ENCODE measurements at regions not wholly inside any gene's neighbourhood (a gene's known extent, or its start where the extent isn't known, plus 50 kb on each side); places are given as distances from the start of the nearest gene placed in this dataset.

DNA sequence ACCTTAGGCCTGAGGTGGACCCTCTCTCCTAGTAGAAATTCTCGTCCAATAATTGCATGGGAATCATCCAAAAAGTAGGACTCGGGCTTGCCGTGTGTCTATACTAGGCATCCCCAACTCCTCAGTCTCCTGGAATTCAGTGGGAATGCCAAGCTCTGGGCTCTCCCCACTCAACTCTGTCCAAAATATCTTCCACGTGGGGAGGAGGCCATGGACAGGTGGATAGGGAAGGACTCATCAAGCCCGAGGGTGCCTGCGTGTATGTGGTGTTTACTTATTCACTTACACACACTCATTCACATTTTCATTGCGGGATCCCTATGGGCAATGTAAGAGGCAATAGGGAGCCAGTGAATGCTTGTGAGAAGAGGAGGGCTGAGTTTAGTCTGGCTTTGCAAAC, 383.3 kb downstream of the MN1 start:
- TF ChIP-seq, protein P1, sequence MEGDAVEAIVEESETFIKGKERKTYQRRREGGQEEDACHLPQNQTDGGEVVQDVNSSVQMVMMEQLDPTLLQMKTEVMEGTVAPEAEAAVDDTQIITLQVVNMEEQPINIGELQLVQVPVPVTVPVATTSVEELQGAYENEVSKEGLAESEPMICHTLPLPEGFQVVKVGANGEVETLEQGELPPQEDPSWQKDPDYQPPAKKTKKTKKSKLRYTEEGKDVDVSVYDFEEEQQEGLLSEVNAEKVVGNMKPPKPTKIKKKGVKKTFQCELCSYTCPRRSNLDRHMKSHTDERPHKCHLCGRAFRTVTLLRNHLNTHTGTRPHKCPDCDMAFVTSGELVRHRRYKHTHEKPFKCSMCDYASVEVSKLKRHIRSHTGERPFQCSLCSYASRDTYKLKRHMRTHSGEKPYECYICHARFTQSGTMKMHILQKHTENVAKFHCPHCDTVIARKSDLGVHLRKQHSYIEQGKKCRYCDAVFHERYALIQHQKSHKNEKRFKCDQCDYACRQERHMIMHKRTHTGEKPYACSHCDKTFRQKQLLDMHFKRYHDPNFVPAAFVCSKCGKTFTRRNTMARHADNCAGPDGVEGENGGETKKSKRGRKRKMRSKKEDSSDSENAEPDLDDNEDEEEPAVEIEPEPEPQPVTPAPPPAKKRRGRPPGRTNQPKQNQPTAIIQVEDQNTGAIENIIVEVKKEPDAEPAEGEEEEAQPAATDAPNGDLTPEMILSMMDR (IDR thresholded peaks at IDR 0.05), result no peak
- no peak for TF ChIP-seq POLR2A (IDR thresholded peaks at IDR 0.05)

Data from Peyer's patch (tissue), 4 donors.